GM12878 (cell line): ENCODE measurements at regions not wholly inside any gene's neighbourhood (a gene's known extent, or its start where the extent isn't known, plus 50 kb on each side); places are given as distances from the start of the nearest gene placed in this dataset.

Experiments
- ATAC-seq: fragments of 200-7000 bp; cut with Tn5 transposase; 3 replicates; pipeline ENCODE4 v1.9.1; 2020; ENCODE audit warnings: mild to moderate bottlenecking, moderate library complexity
- BruUV-seq: library from RNA; stranded (reverse); fragments of 400-500 nt; replicated peaks from 2 replicates; lab custom pipeline; 2021; lab: Mats Ljungman, UMichigan
- CTCF ChIA-PET: fragments of 300-600 bp; sonication (Branson Sonifier 250); formaldehyde crosslinking; extraction: SDS; loops from one replicate; lab custom pipeline; 2021; ENCODE audit warnings: inconsistent platforms; lab: Yijun Ruan, JAX
- POLR2A ChIA-PET: fragments of 350-600 bp; formaldehyde crosslinking; extraction: SDS; loops from one replicate; lab custom pipeline; 2021; ENCODE audit warnings: inconsistent platforms; lab: Charles Lee
- RAD21 ChIA-PET: fragments of 300-600 bp; sonication (Branson Sonifier 250); formaldehyde crosslinking; loops from one replicate; lab custom pipeline; 2023; ENCODE audit warnings: antibody characterized with exemption; ENCODE audit not compliant: unreplicated experiment; lab: Charles Lee
- SMC1A ChIA-PET: fragments of 300-600 bp; sonication (Branson Sonifier 250); formaldehyde crosslinking; loops from one replicate; lab custom pipeline; 2023; ENCODE audit not compliant: unreplicated experiment, uncharacterized antibody; lab: Charles Lee
- DNase-seq: peaks from one replicate; pipeline ENCODE4 v3.0.0-alpha.2; 2011; ENCODE audit warnings: low read depth, low spot score
- FAIRE-seq: peaks from 3 replicates; lab custom pipeline; 2011; peaks lifted over from hg19 to GRCh38; lab: Jason Lieb, UNC
- H2AFZ ChIP-seq: 2 replicates; pipeline ENCODE4 v1.6.0; 2011; ENCODE audit warnings: low read depth, low read length, control low read depth; ENCODE audit not compliant: control insufficient read depth
- H3K27ac ChIP-seq: 2 replicates; pipeline ENCODE4 v1.5.1; 2011; ENCODE audit warnings: control low read depth; ENCODE audit not compliant: control insufficient read depth, insufficient read depth
- H3K27me3 ChIP-seq, 2 experiments: replicated peaks in 1 of 2; 2 replicates each; pipeline versions ENCODE4 v1.6.0 to v1.6.1; 2011; ENCODE audit warnings: low read length in 1 of 2; ENCODE audit not compliant: control insufficient read depth in 2 of 2, insufficient read depth in 2 of 2
- H3K36me3 ChIP-seq, 2 experiments: 2 replicates each; pipeline ENCODE4 v1.5.1; 2011; ENCODE audit warnings: low read length in 1 of 2; ENCODE audit not compliant: control insufficient read depth in 2 of 2, insufficient read depth in 2 of 2
- H3K4me1 ChIP-seq: 2 replicates; pipeline ENCODE4 v1.6.1; 2011; ENCODE audit warnings: mild to moderate bottlenecking, low read length, moderate library complexity, mixed read lengths; ENCODE audit not compliant: control insufficient read depth, insufficient read depth
- H3K4me2 ChIP-seq: 2 replicates; pipeline ENCODE4 v1.6.0; 2011; ENCODE audit warnings: control low read depth; ENCODE audit not compliant: control insufficient read depth, insufficient read depth
- H3K4me3 ChIP-seq: fragments of 200-600 bp; sonication (generic); 2 replicates; pipeline ENCODE4 v1.5.1; 2016
- H3K79me2 ChIP-seq: 2 replicates; pipeline ENCODE4 v1.6.0; 2011; ENCODE audit warnings: low read length; ENCODE audit not compliant: control insufficient read depth, insufficient read depth
- H3K9ac ChIP-seq: 2 replicates; pipeline ENCODE4 v1.8.0; 2011; ENCODE audit warnings: low read length, control low read depth, mixed read lengths; ENCODE audit not compliant: control insufficient read depth, insufficient read depth
- H3K9me3 ChIP-seq: replicated peaks from 3 replicates; pipeline ENCODE4 v1.5.1; 2011; ENCODE audit warnings: mild to moderate bottlenecking, low read length; ENCODE audit not compliant: control insufficient read depth, insufficient read depth
- H4K20me1 ChIP-seq: 2 replicates; pipeline ENCODE4 v1.6.0; 2011; ENCODE audit not compliant: control insufficient read depth, insufficient read depth
- ASH2L ChIP-seq: fragments of 300-600, 200-600 bp; sonication (generic); IDR thresholded peaks from 2 replicates; pipeline ENCODE4 v1.6.1; 2017; ENCODE audit warnings: low read depth, mild to moderate bottlenecking, borderline replicate concordance
- ATF2 ChIP-seq: IDR thresholded peaks from 2 replicates; pipeline ENCODE4 v1.6.1; 2012; ENCODE audit warnings: low read length, inconsistent platforms
- FOXK2 ChIP-seq: fragments of 450-650 bp; IDR thresholded peaks from 2 replicates; pipeline ENCODE4 v1.6.1; 2017; ENCODE audit warnings: mild to moderate bottlenecking, moderate library complexity
- NFYA ChIP-seq: IDR thresholded peaks from 2 replicates; pipeline ENCODE4 v1.6.1; 2011; ENCODE audit warnings: low read depth, mild to moderate bottlenecking, low read length, improper control_type of control experiment, borderline replicate concordance
- NKRF ChIP-seq: fragments of 450-650 bp; conservative IDR thresholded peaks from 2 replicates; pipeline ENCODE4 v1.6.1; 2017; ENCODE audit warnings: mild to moderate bottlenecking, moderate library complexity
- PAX8 ChIP-seq: fragments of 450-650 bp; IDR thresholded peaks from 2 replicates; pipeline ENCODE4 v1.6.1; 2017; ENCODE audit warnings: mild to moderate bottlenecking, moderate library complexity
- RBBP5 ChIP-seq: fragments of 200-600 bp; sonication (generic); conservative IDR thresholded peaks from 2 replicates; pipeline ENCODE4 v1.6.1; 2016
- TCF3 ChIP-seq: IDR thresholded peaks from 2 replicates; pipeline ENCODE4 v1.6.1; 2012; ENCODE audit warnings: low read depth, mild to moderate bottlenecking, low read length, borderline replicate concordance; ENCODE audit not compliant: insufficient read depth
- ZNF687 ChIP-seq: fragments of 450-650 bp; IDR thresholded peaks from 2 replicates; pipeline ENCODE4 v1.6.1; 2017; ENCODE audit warnings: mild to moderate bottlenecking, moderate library complexity
- WGBS: methylation state at CpG from one replicate; pipeline ENCODE4 v1.1.6; 2016; ENCODE audit warnings: low lambda C conversion rate; ENCODE audit not compliant: insufficient replicate concordance, insufficient coverage; ENCODE audit errors: missing lambda C conversion rate; 5-methylcytosine and 5-hydroxymethylcytosine counted together
- in situ Hi-C: fragments of 300-500 bp; cut with MboI; formaldehyde crosslinking; loops from 9 replicates; pipeline ENCODE4 v1.14.3; 2018; ENCODE audit warnings: mixed read lengths
- intact Hi-C: fragments of 100-400 bp; cut with micrococcal nuclease; formaldehyde crosslinking; loops from one replicate; pipeline ENCODE4 v1.14.2; 2022; ENCODE audit not compliant: unreplicated experiment

GRCh38 chr5:10834695-10835094 lies 73.7 kb upstream of the DAP start (continued):
- TF ChIP-seq ATF2, result no peak

- no peak overlapping the region for H3K4me3 ChIP-seq
- ChIA-PET SMC1A (no interaction called here), POLR2A (no interaction called here), RAD21 (interaction anchor here (1.9 kb wide), 1 partner anchor 131 kb away, joined by 4 read pairs; no protein-coding TSS in a partner anchor), CTCF (interaction anchor here (0.9 kb wide), 1 partner anchor 22 kb away, joined by 3 read pairs; no protein-coding TSS in a partner anchor)
- H4K20me1 ChIP-seq, result no peaks in the 10 kb centered on the region
- intact Hi-C loops, result no loop called here
- H3K27ac ChIP-seq, result no peak overlapping the region
- ATAC-seq, result no peak
- H3K9ac ChIP-seq, result no peak overlapping the region
- no peak overlapping the region for H3K4me2 ChIP-seq
- no peak for TF ChIP-seq FOXK2
- no peak for TF ChIP-seq TCF3
- no peaks in the 10 kb centered on the region for H3K79me2 ChIP-seq
- H3K9me3 ChIP-seq, result no peaks in the 10 kb centered on the region
- H3K36me3 ChIP-seq, result no peaks in the 10 kb centered on the region
- in situ Hi-C loops, result no loop called here
- no peaks in the 10 kb centered on the region for H3K4me1 ChIP-seq
- 62% methylated on average over 5 of the region's 5 CpGs for WGBS
- no peak overlapping the region for H2AFZ ChIP-seq
- no peaks in the 10 kb centered on the region; a peak in 1 of 4 replicates for H3K27me3 ChIP-seq
- DNase-seq, result no peak
- no peak for FAIRE-seq
- no TSS peak for BruUV-seq
Observed at GRCh38 chr5:10832987-10833386, 72.0 kb upstream of the DAP start.

GRCh38 chr5:10832421-10832820 lies 71.4 kb upstream of the DAP start:
- Histone ChIP-seq H3K27ac (no peak overlapping the region), H3K36me3 (no peaks in the 10 kb centered on the region), H3K4me3 (no peak overlapping the region), H3K4me1 (no peaks in the 10 kb centered on the region), H3K27me3 (no peaks in the 10 kb centered on the region; a peak in 1 of 4 replicates), H3K9ac (no peak overlapping the region), H3K79me2 (no peaks in the 10 kb centered on the region), H3K4me2 (no peak overlapping the region), H4K20me1 (no peaks in the 10 kb centered on the region), H3K9me3 (no peaks in the 10 kb centered on the region), H2AFZ (no peak overlapping the region)
- BruUV-seq, result no TSS peak
- no peak for ATAC-seq
- 38% methylated on average over 1 of the region's 1 CpG for WGBS
- RAD21 ChIA-PET, result no interaction called here
- POLR2A ChIA-PET, result no interaction called here
- intact Hi-C loops, result no loop called here
- no peak for FAIRE-seq
- DNase-seq, result no peak
- CTCF ChIA-PET, result interaction anchor here (1.0 kb wide), 1 partner anchor 131 kb away, joined by 3 read pairs; no protein-coding TSS in a partner anchor
- SMC1A ChIA-PET, result no interaction called here
- in situ Hi-C loops, result no loop called here
- TF ChIP-seq RBBP5 (no peak), NFYA (no peak), ASH2L (no peak), PAX8 (no peak), NKRF (no peak), ZNF687 (no peak)
